ENCODE measurements at regions not wholly inside any gene's neighbourhood (a gene's known extent, or its start where the extent isn't known, plus 50 kb on each side); places are given as distances from the start of the nearest gene placed in this dataset.

DNA sequence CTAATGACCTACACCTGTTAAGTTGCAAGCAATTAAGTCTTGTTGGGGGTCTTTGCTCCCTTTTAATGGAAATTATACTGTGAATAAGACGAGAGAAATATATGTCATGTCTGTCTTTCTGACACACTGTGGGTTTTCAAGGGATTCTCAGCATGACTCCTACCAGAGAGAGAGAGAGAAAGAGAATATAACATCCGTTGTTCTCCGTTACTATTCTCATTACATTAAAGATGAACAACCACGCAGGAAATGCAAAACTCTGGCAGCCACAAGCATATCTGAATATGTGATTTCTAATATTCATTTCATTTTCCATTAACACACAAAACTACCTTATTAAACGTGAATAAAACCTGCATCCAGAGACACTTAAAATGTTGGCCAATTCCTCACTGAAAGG lies 67.3 kb upstream of the EGLN3 start:
- TF ChIP-seq POLR2A (IDR thresholded peaks at IDR 0.05; ENCODE audit: low read depth, low read length): no peak
- TF ChIP-seq POLR2AphosphoS5 (IDR thresholded peaks at IDR 0.05; ENCODE audit: low read depth, low read length): no peak

Measured in GM12892 (cell line).